ENCODE measurements at regions not wholly inside any gene's neighbourhood (a gene's known extent, or its start where the extent isn't known, plus 50 kb on each side); places are given as distances from the start of the nearest gene placed in this dataset.

DNA sequence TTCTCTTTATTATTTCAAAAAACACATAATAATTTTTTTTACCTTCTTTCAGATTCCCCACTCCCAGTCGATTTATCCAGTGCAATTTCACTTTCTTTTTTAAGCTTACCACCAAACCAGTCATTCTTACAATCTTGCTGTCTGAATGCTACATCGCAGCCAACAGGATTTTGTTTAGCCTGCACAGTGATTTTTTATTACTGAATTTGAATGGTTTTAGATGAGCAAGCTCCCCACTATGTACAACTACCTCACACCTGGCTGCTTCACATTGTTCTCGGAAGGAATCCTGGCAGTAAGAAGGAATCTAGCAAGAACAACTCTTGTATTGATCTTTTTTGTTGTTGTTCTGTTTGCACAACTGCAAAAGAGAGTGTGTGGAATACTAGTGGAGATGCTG is 668.1 kb upstream of the WWC1 start:
- Mint-ChIP-seq H3K27me3 (ENCODE audit: low read depth) (no peaks in the 10 kb centered on the region), H3K4me3 (no peak overlapping the region), H3K4me1 (ENCODE audit: low read depth) (no peaks in the 10 kb centered on the region), H3K36me3 (ENCODE audit: low read depth) (no peaks in the 10 kb centered on the region), H3K9me3 (peaks cover 5% of the 10 kb centered on the region), H3K27ac (no peak overlapping the region)
- DNase-seq (ENCODE audit: low spot score), result no peak

DNA sequence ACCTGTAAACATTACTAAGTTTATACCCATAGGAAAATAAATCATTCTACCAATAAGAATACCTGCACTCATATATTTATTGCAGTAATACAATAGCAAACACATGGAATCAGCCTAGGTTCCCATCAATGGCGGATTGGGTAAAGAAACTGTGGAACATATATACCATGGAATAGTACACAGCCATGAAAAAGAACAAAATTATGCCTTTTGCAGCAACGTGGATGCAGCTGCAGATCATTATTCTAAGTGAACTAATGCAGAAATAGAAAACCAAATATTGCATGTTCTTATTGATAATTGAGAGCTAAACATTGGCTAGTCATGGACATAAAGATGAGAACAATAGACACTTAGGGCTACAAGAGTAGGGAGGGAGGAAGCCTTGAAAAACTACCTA is 667.4 kb upstream of the WWC1 start:
- Mint-ChIP-seq H3K4me1 (ENCODE audit: low read depth) (no peaks in the 10 kb centered on the region), H3K36me3 (ENCODE audit: low read depth) (no peaks in the 10 kb centered on the region), H3K27me3 (ENCODE audit: low read depth) (no peaks in the 10 kb centered on the region), H3K4me3 (no peak overlapping the region), H3K27ac (no peak overlapping the region), H3K9me3 (peaks cover 5% of the 10 kb centered on the region)
- DNase-seq (ENCODE audit: low spot score), result no peak

DNA sequence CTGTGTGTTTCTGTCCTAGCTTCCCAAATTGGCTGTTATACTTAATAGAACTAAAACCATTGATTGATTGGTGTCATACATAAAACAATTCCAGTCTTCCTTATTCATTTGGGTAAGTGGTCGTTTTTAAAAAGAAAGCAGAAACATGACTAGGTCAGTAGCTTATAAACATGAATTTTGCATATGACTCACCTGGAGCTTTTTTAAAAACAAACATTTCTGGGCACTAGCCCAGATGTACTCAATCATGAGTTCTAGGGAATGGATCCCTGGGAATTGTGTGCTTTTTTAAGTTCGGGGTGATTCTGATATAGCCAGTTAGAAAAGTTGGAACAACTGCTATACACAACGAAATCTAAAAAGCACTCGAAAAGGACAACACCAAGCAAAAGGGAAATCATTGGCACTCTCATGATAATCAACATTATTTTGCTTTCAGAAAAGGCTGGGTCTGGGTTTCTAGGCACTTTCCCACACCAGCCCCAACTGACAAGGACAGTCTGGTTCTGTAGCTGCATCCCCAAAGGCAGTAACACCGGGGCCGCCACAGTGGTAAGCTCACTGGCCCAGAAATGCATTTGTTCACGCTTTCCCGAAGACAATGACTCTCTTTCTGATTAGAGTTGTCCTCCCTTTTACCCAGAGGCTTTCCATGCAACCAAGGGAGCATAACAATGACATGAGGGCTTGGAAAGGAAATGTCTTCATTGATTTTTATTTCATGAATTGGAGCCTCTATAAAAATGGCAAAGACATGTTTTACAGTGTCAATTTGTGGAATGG is 664.9 kb upstream of the WWC1 start:
- DNase-seq (ENCODE audit: low spot score), result no peak
- no peak overlapping the region for H3K4me3 Mint-ChIP-seq
- H3K9me3 Mint-ChIP-seq, result peaks cover 5% of the 10 kb centered on the region
- H3K36me3 Mint-ChIP-seq (ENCODE audit: low read depth), result no peaks in the 10 kb centered on the region
- H3K27ac Mint-ChIP-seq, result no peak overlapping the region
- no peaks in the 10 kb centered on the region for H3K27me3 Mint-ChIP-seq (ENCODE audit: low read depth)
- no peaks in the 10 kb centered on the region for H3K4me1 Mint-ChIP-seq (ENCODE audit: low read depth)

DNA sequence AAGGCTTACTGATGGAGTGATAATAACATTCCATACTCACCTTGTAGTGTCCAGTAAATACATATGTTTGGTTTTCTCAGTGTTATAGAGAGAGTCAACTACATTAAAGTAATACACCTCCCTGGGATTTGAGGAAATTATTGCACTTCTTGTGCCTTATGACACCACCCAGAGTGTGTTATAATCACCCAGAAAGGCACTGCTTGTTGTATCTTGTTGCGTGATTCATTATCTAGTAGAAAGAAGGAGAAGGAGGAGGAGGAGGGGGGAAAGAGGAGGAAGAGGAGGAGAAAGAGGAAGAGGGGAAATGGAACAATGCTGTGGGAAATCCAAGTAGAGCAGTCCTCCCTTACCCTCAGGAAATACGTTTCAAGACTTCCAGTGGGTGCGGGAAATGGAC is 661.8 kb upstream of the WWC1 start:
- Mint-ChIP-seq H3K4me1 (ENCODE audit: low read depth) (no peaks in the 10 kb centered on the region), H3K27ac (no peak overlapping the region)

DNA sequence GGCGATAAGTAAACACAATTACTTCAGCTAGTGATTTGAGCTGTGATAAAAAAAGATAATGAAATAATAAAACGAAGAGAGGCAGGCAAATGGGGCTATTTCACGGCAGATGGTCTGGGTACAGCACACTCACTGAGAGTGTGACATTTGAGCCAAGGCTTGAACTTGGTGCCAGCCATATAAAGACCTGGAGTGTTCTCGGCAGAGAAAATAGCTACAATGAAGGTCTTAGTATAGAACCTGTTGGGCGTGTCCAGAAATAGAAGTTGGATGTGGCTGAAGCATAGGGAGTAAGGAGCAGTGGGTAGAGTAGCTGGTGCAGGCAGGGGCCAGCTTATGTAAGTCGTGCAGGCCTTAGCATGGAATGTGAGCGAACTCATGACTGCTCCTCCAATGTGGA is 660.3 kb upstream of the WWC1 start:
- no peaks in the 10 kb centered on the region for H3K27me3 Mint-ChIP-seq (ENCODE audit: low read depth)
- DNase-seq (ENCODE audit: low spot score), result no peak
- H3K27ac Mint-ChIP-seq, result no peak overlapping the region
- no peaks in the 10 kb centered on the region for H3K9me3 Mint-ChIP-seq
- no peak overlapping the region for H3K4me3 Mint-ChIP-seq
- H3K4me1 Mint-ChIP-seq (ENCODE audit: low read depth), result no peaks in the 10 kb centered on the region
- no peaks in the 10 kb centered on the region for H3K36me3 Mint-ChIP-seq (ENCODE audit: low read depth)

More for the DNA sequence above, 661.8 kb upstream of the WWC1 start:
- Mint-ChIP-seq H3K9me3 (no peaks in the 10 kb centered on the region), H3K4me3 (no peak overlapping the region), H3K27me3 (ENCODE audit: low read depth) (no peaks in the 10 kb centered on the region), H3K36me3 (ENCODE audit: low read depth) (no peaks in the 10 kb centered on the region)
- DNase-seq (ENCODE audit: low spot score), result no peak

DNA sequence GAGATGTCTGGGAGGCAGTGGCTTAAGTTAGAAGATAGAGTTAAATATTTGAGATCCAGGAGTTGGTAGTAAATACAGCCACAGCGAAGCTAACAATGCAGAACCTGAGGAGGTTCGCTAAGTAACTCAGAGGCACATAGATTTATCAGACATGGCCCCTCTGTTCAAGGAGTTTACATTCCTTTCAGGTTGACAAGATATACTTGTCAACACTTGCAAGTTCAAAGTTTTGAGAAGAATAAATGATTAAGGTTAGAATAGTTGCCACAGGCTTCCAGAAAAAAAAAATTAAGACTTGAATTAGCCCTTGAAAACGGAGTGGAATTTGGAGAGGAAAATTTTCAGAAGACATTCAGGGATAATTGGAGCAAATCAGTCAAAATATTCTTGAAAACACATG is 658.3 kb upstream of the WWC1 start:
- H3K36me3 Mint-ChIP-seq (ENCODE audit: low read depth), result no peaks in the 10 kb centered on the region
- H3K27ac Mint-ChIP-seq, result no peak overlapping the region
- H3K27me3 Mint-ChIP-seq (ENCODE audit: low read depth), result no peaks in the 10 kb centered on the region
- H3K4me1 Mint-ChIP-seq (ENCODE audit: low read depth), result no peaks in the 10 kb centered on the region
- H3K4me3 Mint-ChIP-seq, result no peak overlapping the region
- H3K9me3 Mint-ChIP-seq, result no peaks in the 10 kb centered on the region
- DNase-seq (ENCODE audit: low spot score), result no peak

DNA sequence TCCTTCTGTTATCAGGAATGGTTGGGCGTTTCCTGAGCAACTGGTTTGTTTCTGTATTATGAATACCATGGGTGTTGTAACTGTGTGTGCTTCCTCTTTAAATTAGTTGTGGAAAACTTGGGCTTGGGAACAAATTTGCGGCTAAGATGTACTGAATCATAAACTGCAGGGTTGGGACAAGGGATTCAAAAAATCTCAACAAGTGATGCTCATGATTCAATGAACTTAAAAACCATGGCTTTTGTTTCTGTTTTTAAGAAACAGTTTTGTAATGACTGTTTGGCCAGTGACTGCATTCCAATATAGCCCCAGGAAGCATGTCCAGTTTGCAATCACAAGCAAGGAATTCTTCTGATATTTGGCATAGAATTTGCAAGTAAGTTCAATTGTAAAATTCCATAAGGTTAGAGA is 657.5 kb upstream of the WWC1 start:
- Mint-ChIP-seq H3K4me3 (no peak overlapping the region), H3K27ac (no peak overlapping the region), H3K4me1 (ENCODE audit: low read depth) (no peaks in the 10 kb centered on the region), H3K36me3 (ENCODE audit: low read depth) (no peaks in the 10 kb centered on the region), H3K27me3 (ENCODE audit: low read depth) (no peaks in the 10 kb centered on the region), H3K9me3 (no peaks in the 10 kb centered on the region)
- no peak for DNase-seq (ENCODE audit: low spot score)

DNA sequence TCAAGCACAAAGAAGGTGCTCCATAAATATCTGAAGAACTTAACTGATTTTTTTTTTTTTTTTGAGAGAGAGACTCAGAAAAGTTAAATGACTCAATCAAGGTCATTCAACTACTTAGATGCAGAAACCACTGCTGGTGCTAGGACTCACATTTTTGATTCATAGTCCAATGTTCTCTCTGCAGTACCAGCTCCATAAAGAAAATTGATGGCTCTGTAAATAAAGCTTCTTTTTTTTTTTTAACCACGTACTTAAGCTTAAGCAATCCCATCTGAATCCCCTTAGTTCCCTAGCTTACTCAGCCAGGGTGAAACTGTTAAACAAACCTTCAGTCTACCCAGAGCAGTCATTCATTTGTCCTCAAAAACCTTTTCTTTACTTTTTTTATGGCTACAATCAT is 657.0 kb upstream of the WWC1 start:
- Mint-ChIP-seq H3K27ac (no peak overlapping the region), H3K4me3 (no peak overlapping the region), H3K9me3 (no peaks in the 10 kb centered on the region), H3K36me3 (ENCODE audit: low read depth) (no peaks in the 10 kb centered on the region), H3K27me3 (ENCODE audit: low read depth) (no peaks in the 10 kb centered on the region), H3K4me1 (ENCODE audit: low read depth) (no peaks in the 10 kb centered on the region)
- DNase-seq (ENCODE audit: low spot score), result no peak

DNA sequence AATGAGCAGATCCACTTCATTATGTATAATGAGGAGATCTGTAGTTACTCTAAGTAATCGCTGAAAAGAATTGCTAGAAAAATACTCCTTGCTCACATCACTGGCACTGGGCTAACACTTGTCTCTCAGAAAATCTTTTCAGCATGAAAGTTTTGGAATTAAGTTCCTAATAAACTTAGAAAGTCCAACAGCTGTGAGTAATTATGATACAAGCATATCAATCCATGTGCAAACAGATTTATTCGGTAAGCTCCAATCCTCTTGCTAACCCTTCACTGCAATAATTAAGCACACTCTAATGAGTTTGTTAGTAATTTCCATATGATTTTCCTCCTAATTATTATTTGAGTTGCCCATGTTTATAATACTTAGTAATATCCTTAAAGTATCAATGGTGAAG is 652.6 kb upstream of the WWC1 start:
- no peaks in the 10 kb centered on the region for H3K27me3 Mint-ChIP-seq (ENCODE audit: low read depth)
- H3K27ac Mint-ChIP-seq, result no peak overlapping the region
- no peak for DNase-seq (ENCODE audit: low spot score)
- no peaks in the 10 kb centered on the region for H3K36me3 Mint-ChIP-seq (ENCODE audit: low read depth)
- no peak overlapping the region for H3K4me3 Mint-ChIP-seq
- no peaks in the 10 kb centered on the region for H3K4me1 Mint-ChIP-seq (ENCODE audit: low read depth)
- H3K9me3 Mint-ChIP-seq, result no peaks in the 10 kb centered on the region

DNA sequence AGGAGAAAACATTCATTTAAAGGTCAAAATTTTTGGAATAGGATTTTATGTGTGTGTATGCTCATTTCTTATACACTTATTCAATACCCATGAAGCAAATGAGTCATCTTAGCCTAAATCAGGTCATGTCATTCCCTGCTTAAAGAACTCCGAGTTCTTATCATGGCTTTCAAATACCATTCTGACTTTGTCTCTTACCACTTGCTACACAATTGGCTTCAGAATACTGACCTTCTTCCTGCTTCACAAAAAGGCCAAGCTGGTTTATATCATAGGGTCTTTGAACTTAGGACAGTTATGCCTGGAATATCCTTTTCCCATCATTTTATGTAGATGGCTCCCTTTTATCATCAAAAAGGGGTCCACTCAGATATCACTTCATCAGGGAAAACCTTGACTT is 652.2 kb upstream of the WWC1 start:
- H3K27ac Mint-ChIP-seq, result no peak overlapping the region
- H3K4me3 Mint-ChIP-seq, result no peak overlapping the region
- H3K27me3 Mint-ChIP-seq (ENCODE audit: low read depth), result no peaks in the 10 kb centered on the region
- DNase-seq (ENCODE audit: low spot score), result no peak
- no peaks in the 10 kb centered on the region for H3K9me3 Mint-ChIP-seq
- H3K4me1 Mint-ChIP-seq (ENCODE audit: low read depth), result no peaks in the 10 kb centered on the region
- H3K36me3 Mint-ChIP-seq (ENCODE audit: low read depth), result no peaks in the 10 kb centered on the region

DNA sequence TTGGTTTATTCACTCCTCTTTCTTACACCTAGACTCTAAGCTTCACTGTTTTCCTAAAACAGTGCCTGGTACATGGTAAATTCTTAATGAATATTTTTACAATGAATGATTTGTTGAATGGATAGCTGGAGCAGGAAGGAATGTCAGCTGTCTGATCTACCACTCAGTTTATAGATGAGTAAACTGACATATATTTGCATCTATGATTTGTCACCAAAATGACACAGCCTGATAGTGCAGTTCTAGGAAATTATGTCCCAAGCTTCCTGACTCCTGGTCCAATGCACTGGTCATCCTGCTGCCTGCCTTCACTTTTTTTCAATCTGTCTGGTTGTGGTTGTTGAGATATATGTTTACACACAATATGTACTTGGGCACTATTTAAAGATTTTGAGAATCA is 651.7 kb upstream of the WWC1 start:
- Mint-ChIP-seq H3K4me3 (no peak overlapping the region), H3K36me3 (ENCODE audit: low read depth) (no peaks in the 10 kb centered on the region), H3K4me1 (ENCODE audit: low read depth) (no peaks in the 10 kb centered on the region), H3K27me3 (ENCODE audit: low read depth) (no peaks in the 10 kb centered on the region), H3K27ac (no peak overlapping the region), H3K9me3 (no peaks in the 10 kb centered on the region)
- no peak for DNase-seq (ENCODE audit: low spot score)

DNA sequence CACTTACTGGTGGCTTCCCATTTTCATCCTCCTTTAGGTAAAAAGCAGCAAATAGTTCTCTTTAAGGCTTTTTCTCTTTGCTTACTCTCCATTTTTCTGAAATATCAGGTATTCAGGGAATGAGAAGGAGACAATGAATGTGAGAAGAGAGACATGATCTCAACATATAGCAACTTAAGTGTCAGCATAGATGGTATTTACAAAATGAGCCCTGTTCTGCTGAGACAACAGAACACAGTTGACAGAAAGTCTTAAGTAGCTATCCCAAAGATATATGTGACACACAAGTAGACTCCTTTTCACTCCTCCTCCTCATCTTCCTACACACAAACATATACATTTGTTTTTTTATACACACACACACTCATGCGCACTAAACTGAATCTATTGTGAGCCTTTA is 649.3 kb upstream of the WWC1 start:
- Mint-ChIP-seq H3K36me3 (ENCODE audit: low read depth) (no peaks in the 10 kb centered on the region), H3K4me3 (no peak overlapping the region), H3K27ac (no peak overlapping the region), H3K27me3 (ENCODE audit: low read depth) (no peaks in the 10 kb centered on the region), H3K9me3 (no peaks in the 10 kb centered on the region), H3K4me1 (ENCODE audit: low read depth) (no peaks in the 10 kb centered on the region)
- DNase-seq (ENCODE audit: low spot score), result no peak

DNA sequence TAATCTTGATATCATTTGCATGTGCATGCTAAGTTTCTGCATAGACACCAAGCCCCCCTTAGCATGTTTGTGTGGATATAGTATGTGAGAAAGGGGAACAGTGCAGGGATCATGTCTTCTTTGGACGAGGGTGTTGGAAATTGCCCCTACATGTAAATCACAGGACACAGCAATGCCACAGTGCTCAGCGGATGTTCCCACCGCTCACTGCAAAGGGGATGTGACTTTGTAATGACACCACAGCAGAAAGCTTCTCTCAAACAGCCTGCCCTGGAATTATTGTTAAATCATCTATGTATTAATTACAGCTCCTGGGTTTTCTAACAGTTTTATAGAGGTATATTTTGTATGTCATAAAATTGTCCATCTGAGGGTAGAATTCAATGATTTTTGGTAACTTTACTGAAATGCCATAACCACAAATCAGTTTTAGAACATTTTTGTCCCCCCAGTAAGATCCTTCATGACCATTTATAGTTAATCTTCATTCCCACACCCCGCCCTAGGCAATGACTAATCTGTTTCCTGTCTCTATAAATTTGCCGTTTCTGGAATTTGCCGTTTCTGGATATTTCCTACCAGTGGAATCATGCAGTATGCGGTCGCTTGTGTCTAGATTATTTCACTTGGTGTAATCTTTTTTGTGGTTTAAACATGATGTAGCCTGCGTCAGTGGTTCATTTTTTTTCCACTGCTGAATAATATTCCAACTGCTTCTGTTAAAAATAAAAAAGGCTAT is 648.5 kb upstream of the WWC1 start:
- no peak for DNase-seq (ENCODE audit: low spot score)
- Mint-ChIP-seq H3K4me1 (ENCODE audit: low read depth) (no peaks in the 10 kb centered on the region), H3K27ac (no peak overlapping the region), H3K9me3 (no peaks in the 10 kb centered on the region), H3K36me3 (ENCODE audit: low read depth) (no peaks in the 10 kb centered on the region), H3K27me3 (ENCODE audit: low read depth) (no peaks in the 10 kb centered on the region), H3K4me3 (no peak overlapping the region)

DNA sequence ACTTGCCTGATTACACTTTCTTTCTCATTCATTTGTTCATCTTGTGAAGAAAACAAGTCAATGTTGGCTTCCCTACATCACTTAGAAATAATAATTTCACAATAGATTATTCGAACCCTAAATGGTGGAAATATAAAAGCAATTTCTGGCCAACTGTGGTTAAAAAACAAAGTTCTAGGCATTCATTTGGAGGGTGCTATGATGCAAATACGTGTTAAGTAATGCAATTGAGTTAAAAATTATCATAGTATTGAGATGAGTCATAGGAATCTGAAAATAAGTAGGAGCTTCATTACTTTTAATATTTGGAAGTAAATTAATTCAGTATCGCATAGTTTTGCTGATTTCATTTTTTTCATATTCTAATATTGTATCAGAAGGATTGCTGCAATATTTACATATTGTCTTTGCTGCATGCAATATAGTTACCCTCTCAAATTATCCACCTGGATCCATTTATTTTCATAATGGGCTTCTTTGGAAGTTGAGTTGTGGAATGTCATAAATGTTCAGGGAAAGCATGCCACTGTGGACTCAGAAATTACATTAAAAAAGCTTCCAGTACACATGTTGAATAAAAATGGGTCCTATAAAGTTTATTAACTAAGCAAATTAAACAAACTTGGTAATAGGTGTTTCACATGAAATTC is 647.7 kb upstream of the WWC1 start:
- no peaks in the 10 kb centered on the region for H3K27me3 Mint-ChIP-seq (ENCODE audit: low read depth)
- no peaks in the 10 kb centered on the region for H3K9me3 Mint-ChIP-seq
- H3K4me1 Mint-ChIP-seq (ENCODE audit: low read depth), result no peaks in the 10 kb centered on the region
- no peak overlapping the region for H3K4me3 Mint-ChIP-seq
- no peak for DNase-seq (ENCODE audit: low spot score)
- H3K36me3 Mint-ChIP-seq (ENCODE audit: low read depth), result no peaks in the 10 kb centered on the region
- H3K27ac Mint-ChIP-seq, result no peak overlapping the region
